ENCODE measurements at regions not wholly inside any gene's neighbourhood (a gene's known extent, or its start where the extent isn't known, plus 50 kb on each side); places are given as distances from the start of the nearest gene placed in this dataset.

DNA sequence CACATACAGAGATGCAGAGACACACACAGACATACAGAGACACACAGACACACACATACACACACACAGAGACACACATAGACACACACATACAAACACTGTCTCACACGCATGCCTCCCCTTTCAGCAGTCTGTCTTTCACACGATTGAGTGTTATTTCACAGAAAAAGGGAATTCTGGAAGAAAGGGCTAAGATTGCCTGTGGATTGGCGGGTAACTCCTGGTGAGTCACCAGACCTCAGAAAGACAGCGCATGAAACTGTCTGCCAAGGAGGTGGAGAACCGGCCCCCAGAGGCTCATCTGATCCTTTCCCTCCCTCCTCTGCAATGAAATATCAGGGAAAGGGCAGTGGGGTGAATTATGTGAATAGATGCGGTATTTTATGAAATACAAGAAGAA, 127.2 kb upstream of the GSC start:
- Mint-ChIP-seq H3K9me3 (ENCODE audit: unreplicated experiment) (no peaks in the 10 kb centered on the region), H3K27me3 (ENCODE audit: unreplicated experiment) (no peaks in the 10 kb centered on the region), H3K36me3 (ENCODE audit: low read depth, unreplicated experiment) (no peaks in the 10 kb centered on the region), H3K4me3 (ENCODE audit: unreplicated experiment) (no peak overlapping the region), H3K27ac (ENCODE audit: unreplicated experiment) (no peak overlapping the region), H3K4me1 (ENCODE audit: unreplicated experiment) (no peaks in the 10 kb centered on the region)
- DNase-seq (ENCODE audit: low spot score) = no peak
- TF ChIP-seq, protein P1, sequence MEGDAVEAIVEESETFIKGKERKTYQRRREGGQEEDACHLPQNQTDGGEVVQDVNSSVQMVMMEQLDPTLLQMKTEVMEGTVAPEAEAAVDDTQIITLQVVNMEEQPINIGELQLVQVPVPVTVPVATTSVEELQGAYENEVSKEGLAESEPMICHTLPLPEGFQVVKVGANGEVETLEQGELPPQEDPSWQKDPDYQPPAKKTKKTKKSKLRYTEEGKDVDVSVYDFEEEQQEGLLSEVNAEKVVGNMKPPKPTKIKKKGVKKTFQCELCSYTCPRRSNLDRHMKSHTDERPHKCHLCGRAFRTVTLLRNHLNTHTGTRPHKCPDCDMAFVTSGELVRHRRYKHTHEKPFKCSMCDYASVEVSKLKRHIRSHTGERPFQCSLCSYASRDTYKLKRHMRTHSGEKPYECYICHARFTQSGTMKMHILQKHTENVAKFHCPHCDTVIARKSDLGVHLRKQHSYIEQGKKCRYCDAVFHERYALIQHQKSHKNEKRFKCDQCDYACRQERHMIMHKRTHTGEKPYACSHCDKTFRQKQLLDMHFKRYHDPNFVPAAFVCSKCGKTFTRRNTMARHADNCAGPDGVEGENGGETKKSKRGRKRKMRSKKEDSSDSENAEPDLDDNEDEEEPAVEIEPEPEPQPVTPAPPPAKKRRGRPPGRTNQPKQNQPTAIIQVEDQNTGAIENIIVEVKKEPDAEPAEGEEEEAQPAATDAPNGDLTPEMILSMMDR (IDR thresholded peaks at IDR 0.05; ENCODE audit: unreplicated experiment) = no peak

DNA sequence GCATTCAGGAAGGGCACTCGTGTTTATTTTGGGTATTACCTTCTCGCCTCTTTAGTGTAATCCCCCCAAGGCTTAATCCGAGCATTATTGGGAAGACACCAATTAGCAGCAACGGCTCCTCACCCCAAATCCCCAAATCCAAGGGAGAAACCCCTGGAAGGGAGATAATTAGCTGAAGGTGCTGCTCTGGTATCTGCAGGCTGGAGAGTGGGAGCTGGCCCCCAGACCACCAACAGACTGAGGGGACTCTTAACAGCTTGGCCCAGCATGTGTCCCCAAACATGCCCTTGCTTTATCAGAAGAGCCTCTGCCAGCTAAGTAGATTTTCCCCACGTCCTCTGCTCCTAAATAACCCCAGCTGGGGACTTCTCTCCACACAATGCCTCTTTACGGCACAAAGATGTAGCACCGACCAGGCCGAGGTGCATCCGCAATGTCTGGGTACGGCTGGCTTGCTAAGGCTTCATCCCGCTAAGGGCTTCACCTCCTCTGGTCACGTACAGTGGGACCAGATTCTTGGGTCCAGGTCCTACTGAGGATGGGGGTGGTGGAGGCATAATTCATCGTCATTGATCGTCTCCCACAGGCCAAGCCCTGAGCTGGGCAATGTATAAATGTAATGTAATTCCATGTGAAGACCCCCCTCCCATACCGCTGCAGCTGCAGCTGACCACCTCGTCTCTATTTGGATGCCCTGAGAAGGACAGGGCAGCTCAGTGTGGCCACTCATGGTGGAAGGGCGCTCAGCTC, 123.7 kb upstream of the GSC start:
- Mint-ChIP-seq H3K4me1 (ENCODE audit: unreplicated experiment) (no peaks in the 10 kb centered on the region), H3K27ac (ENCODE audit: unreplicated experiment) (no peak overlapping the region), H3K4me3 (ENCODE audit: unreplicated experiment) (no peak overlapping the region), H3K9me3 (ENCODE audit: unreplicated experiment) (no peaks in the 10 kb centered on the region), H3K36me3 (ENCODE audit: low read depth, unreplicated experiment) (no peaks in the 10 kb centered on the region), H3K27me3 (ENCODE audit: unreplicated experiment) (no peaks in the 10 kb centered on the region)
- no peak for DNase-seq (ENCODE audit: low spot score)
- TF ChIP-seq, protein P1 (IDR thresholded peaks at IDR 0.05; ENCODE audit: unreplicated experiment) = no peak

DNA sequence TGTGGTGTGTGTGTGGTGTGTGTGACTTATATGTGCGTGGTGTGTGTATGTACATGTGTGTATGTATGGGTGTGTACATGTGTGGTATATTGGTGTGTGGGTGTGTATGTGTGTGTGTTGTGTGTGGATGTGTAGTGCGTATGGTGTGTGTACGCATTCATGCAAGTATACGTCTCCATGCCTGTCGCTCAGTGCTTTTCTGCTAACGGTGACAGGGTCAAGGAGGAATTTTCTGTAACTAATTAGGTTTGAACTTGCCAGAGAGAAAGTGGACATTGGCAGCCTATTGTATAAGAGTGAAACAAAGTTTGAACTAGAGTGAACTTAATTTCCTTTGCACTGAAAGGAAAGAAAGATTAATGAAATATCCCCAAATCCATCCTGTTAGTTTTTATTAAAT, 120.9 kb upstream of the GSC start:
- TF ChIP-seq, protein P1 (IDR thresholded peaks at IDR 0.05; ENCODE audit: unreplicated experiment) = no peak
- H3K27me3 Mint-ChIP-seq (ENCODE audit: unreplicated experiment) = peaks cover 4% of the 10 kb centered on the region

DNA sequence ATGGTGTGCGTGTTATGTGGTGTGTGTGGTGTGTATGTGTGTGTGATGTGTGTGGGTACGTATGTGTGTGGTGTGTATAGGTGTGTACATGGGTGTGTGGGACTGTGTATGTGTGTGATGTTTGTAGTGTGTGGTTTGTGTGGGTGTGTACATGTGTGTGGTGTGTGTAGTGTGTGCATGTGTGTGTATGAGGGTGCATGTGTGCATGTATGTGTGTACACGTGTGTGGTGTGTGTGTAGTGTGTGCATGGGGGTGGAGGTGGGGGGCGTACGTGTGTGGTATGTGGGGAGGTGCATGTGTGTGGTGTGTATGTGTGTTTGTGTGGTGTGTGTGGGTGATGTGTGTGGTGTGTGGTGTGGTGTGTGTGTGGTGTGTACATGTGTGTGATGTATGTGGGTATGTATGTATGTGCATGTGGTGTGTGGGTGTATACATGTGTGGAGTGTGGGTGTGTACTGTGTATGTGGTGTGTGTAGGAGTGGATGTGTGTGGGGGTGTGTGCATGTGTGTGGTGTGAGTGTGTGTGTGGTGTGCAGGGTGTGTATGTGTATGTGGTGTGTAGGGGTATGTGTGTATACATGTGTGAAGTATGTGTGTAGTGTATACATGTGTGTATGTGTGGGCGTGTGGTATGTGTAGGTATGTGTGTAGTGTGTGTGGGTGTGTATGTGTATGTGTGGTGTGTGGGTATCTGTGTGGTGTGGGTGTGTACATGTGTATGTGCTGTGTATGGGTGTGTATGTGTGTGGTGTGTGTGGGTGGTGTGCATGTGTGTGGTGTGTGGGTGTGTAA, 119.8 kb upstream of the GSC start:
- H3K9me3 Mint-ChIP-seq (ENCODE audit: unreplicated experiment) = no peaks in the 10 kb centered on the region
- no peaks in the 10 kb centered on the region for H3K4me1 Mint-ChIP-seq (ENCODE audit: unreplicated experiment)
- peaks cover 4% of the 10 kb centered on the region for H3K27me3 Mint-ChIP-seq (ENCODE audit: unreplicated experiment)
- DNase-seq (ENCODE audit: low spot score) = no peak
- no peak overlapping the region for H3K4me3 Mint-ChIP-seq (ENCODE audit: unreplicated experiment)
- TF ChIP-seq, protein P1 (IDR thresholded peaks at IDR 0.05; ENCODE audit: unreplicated experiment) = no peak
- H3K27ac Mint-ChIP-seq (ENCODE audit: unreplicated experiment) = no peak overlapping the region
- no peaks in the 10 kb centered on the region for H3K36me3 Mint-ChIP-seq (ENCODE audit: low read depth, unreplicated experiment)

More for the DNA sequence above, 120.9 kb upstream of the GSC start:
- no peaks in the 10 kb centered on the region for H3K9me3 Mint-ChIP-seq (ENCODE audit: unreplicated experiment)
- no peak overlapping the region for H3K27ac Mint-ChIP-seq (ENCODE audit: unreplicated experiment)
- no peak overlapping the region for H3K4me3 Mint-ChIP-seq (ENCODE audit: unreplicated experiment)
- H3K4me1 Mint-ChIP-seq (ENCODE audit: unreplicated experiment) = no peaks in the 10 kb centered on the region
- H3K36me3 Mint-ChIP-seq (ENCODE audit: low read depth, unreplicated experiment) = no peaks in the 10 kb centered on the region
- no peak for DNase-seq (ENCODE audit: low spot score)

DNA sequence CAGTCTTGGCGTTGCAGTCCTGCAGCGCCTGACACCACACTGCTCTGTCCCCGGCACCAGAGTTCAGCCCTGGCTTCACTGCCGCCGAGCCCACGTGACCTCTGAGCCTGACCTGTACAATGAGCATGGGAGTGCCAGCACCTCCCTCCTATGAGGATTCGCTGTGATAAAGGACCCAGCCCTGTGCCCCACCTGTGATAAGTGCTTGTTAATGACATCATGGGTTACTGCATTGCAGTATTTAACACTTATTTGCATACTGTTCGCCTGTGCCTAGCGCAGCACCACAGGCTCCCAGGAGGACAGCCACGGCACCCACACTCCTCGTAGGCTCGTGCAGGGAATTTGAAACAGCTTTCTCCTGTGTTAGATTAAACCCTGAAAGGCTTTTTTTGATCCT, 118.2 kb upstream of the GSC start:
- Mint-ChIP-seq H3K4me3 (ENCODE audit: unreplicated experiment) (no peak overlapping the region), H3K9me3 (ENCODE audit: unreplicated experiment) (no peaks in the 10 kb centered on the region), H3K36me3 (ENCODE audit: low read depth, unreplicated experiment) (no peaks in the 10 kb centered on the region), H3K27me3 (ENCODE audit: unreplicated experiment) (peaks cover 4% of the 10 kb centered on the region), H3K27ac (ENCODE audit: unreplicated experiment) (no peak overlapping the region), H3K4me1 (ENCODE audit: unreplicated experiment) (no peaks in the 10 kb centered on the region)
- no peak for DNase-seq (ENCODE audit: low spot score)
- TF ChIP-seq, protein P1 (IDR thresholded peaks at IDR 0.05; ENCODE audit: unreplicated experiment) = no peak
